GM21825 (cell line): ENCODE measurements at regions not wholly inside any gene's neighbourhood (a gene's known extent, or its start where the extent isn't known, plus 50 kb on each side); places are given as distances from the start of the nearest gene placed in this dataset.

Source experiments
- ATAC-seq: cut with Tn5 transposase; IDR thresholded peaks from one replicate; pipeline ENCODE4 v1.9.1; 2021; ENCODE audit warnings: mild to moderate bottlenecking, moderate library complexity; ENCODE audit not compliant: unreplicated experiment

DNA sequence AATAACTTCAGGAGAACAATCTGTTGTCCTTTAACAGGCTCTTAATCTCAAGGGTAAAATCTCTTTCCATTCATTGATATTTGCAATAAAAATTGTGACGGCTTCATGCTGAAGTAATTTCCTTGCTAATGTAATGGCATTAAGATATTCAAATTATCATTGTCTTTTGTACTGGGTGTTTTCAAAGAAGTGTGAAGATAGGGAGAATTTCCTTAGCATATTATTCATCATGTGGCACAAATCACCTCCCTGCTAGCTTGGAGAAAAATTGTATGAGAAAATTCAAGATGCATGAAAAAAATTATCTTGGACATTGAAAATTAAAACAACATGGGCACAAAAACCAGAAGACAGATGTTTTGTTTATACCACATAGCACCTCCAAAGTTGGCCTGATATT is 63.6 kb upstream of the ARID2 start:
- no peak for ATAC-seq

DNA sequence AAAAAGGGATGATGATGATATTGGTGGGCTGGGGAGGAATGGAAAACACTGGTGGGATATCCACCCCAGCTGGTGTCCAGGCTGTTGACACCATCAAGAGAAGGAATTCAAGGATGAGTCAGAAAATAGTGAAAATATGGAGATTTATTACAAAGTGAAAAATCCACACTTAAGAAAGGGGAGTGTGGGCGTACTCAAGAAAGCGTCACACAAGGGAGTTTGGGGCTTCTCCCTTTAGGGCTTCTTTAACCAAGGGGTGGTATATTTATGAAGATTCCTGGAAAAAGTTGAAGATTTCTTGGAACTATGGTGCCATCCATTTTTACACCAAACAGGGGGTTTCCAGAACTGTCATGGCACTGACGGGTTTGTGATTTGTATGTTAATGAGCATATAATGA is 63.1 kb upstream of the ARID2 start:
- no peak for ATAC-seq

DNA sequence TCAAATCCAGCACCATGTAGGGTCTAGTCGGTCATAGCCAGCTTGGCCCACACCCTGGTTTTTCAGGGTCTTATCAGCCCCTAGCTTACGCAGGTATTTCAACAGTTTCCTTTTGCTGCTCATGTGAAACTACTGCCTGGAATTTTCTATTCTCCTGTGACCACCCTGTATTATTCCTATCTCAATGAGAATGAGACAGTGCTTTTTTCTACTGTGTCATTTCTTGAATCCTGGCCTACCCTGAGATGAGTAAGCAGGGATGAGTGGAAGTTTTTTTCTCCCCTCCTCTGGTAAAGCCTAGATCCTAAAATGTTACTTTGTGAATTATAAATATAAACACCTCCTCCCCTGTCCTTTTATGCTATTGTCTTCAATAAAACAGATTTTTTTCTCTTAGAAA is 62.7 kb upstream of the ARID2 start:
- ATAC-seq = no peak

DNA sequence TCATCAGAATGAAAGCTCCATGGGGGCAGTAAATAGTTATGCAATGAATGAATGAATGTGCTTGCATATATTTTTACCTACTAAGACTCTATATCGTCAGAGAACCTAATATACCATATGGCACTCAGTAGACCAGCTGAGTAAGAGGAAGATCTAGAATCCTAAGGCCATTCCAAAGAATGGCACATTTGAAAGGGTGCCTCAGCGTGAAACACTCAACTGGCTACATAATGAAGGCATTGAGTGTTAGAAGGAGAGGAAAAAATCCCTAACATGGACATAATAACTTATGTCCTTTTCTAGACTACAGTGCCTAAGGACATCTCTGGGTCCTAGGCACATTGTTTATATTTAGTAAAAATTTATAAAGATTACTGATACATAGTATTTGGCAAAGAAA is 61.7 kb upstream of the ARID2 start:
- ATAC-seq = no peak

- ATAC-seq = peak; percentile 5
These were observed 60.9 kb upstream of the ARID2 start for GRCh38 chr12:45668641-45669040.

DNA sequence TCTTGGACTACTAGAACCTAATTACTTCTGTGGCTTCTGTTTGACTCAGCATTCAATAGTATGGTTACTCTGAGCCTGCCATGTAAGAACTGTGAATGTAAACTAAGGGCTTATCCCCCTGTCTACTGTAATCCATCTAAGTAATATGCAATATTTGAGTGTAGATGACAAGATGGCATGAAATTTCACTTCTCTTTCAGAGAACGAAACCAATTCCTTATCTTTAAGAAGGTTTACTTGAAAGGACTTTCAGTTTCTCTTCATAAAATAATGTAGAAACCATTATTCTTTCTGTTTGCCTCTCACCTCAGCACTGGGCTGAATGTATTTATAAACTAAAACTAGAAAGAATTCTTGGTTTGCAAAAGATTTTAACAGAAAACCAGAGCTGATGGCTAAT is 60.4 kb upstream of the ARID2 start:
- ATAC-seq = peak; percentile 83

GRCh38 chr12:45669792-45670191 is 59.7 kb upstream of the ARID2 start:
- no peak for ATAC-seq

DNA sequence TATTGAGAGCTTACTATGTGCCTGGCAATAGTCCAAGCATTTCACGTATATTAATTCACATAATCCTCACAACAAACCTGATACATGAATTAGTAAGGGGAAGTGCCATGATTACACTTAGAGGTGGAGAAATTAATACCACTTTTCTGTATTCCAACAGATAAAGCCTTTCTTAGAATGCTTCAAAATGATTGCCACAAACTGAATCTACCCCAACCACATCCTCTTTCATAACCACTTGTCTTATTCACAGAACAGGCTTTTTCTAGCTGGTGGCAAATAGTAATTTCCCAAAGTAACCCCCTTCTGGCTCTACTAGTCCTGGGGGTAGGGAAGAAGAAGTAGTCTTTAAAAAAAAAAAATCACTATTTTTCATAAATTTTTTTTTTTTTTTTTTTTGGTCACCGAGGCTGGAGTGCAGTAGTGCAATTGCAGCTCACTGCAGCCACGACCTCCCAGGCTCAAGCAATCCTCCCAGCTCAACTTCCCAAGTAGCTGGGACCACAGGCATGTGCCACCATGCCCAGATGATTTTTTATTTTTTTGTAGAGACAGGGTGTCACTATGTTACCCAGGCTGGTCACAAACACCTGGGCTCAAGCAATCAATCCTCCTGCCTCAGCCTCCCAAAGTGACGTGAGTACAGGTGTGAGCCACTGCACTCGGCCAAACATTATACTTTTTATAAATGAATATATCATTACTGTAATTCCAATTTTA is 59.0 kb upstream of the ARID2 start:
- peak; percentile 52 for ATAC-seq

GRCh38 chr12:45671254-45671653 is 58.3 kb upstream of the ARID2 start:
- ATAC-seq = no peak

DNA sequence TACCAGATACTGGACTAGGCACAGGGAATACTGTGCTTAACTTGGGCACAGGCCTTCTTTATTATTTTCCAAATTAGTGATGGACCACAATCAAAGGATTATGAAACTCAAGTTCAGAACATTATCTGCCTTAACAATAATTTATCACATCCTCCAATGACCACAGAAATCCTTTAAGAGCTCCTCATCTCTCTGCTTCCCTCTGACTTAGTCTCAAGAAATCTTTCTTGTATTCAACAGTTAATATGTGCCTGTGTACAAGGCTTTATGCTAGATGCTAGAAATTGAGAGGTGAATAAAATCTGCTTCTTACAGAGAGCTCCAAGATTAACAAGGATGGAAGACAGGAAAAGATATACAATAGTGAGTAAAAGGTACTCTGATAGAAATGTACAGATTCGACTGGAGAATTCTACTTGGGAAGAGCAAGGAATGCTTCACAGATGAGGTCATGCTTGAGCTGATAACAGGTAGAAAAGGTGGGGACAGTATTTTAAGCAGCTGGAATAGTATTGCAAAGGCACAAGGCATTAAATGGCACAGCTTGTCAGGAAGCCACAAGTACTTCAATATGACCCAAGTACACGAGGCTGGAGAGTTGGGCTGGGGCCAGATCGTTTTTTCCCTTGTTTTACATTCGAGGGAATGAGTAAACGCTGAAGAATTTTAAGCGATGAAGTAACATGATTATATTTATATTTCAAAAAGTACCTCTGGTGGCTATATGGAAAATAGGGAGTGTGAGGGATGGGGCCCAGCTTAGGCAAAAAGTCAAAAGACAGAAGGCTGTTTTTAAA is 55.1 kb upstream of the ARID2 start:
- ATAC-seq = no peak

- no peak for ATAC-seq
These were observed 54.0 kb upstream of the ARID2 start for GRCh38 chr12:45675534-45675933.
